A549 (cell line): ENCODE measurements at regions not wholly inside any gene's neighbourhood (a gene's known extent, or its start where the extent isn't known, plus 50 kb on each side); places are given as distances from the start of the nearest gene placed in this dataset.
"Not testable (repeated sequence)": the region's sequence is repeated elsewhere in the genome, so short reads cannot be mapped to it uniquely, and the experiment has no call there.

Experiments
- ATAC-seq, 2 experiments: fragments of 200-7000 bp in 1 of 2; fragments of >200 bp in 1 of 2; cut with Nextera tagmentation in 1 of 2; cut with Tn5 transposase in 1 of 2; 3 replicates each; pipeline versions ENCODE4 v1.8.0 to v1.9.1; 2018 to 2020; ENCODE audit warnings: mild to moderate bottlenecking in 1 of 2, moderate library complexity in 1 of 2
- CTCF ChIA-PET: fragments of 300-600 bp; sonication (Branson Sonifier 250); formaldehyde crosslinking; extraction: SDS; loops from one replicate; lab custom pipeline; 2021; ENCODE audit warnings: antibody characterized with exemption, inconsistent platforms; lab: Yijun Ruan, JAX
- POLR2A ChIA-PET: fragments of 350-600 bp; formaldehyde crosslinking; extraction: SDS; loops from one replicate; lab custom pipeline; 2021; ENCODE audit warnings: antibody characterized with exemption, inconsistent platforms; lab: Yijun Ruan, JAX
- DNase-seq, 2 experiments: peaks; one replicate each; pipeline versions ENCODE4 v3.0.0 to v3.0.0-alpha.2; 2011 to 2016; ENCODE audit warnings: low read depth in 1 of 2, low spot score in 1 of 2
- FAIRE-seq: peaks from 2 replicates; lab custom pipeline; 2011; peaks lifted over from hg19 to GRCh38; lab: Jason Lieb, UNC
- H3K27ac ChIP-seq, 2 experiments: fragments of >200 bp; sonication (Bioruptor Twin); formaldehyde crosslinking; 3 replicates each; pipeline ENCODE4 v1.5.1; 2016 to 2017
- H3K4me1 ChIP-seq: fragments of >200 bp; sonication (Bioruptor Twin); formaldehyde crosslinking; 3 replicates; pipeline ENCODE4 v1.6.1; 2016
- H3K4me2 ChIP-seq: fragments of >200 bp; sonication (Bioruptor Twin); formaldehyde crosslinking; 3 replicates; pipeline ENCODE4 v1.6.1; 2016
- H3K4me3 ChIP-seq: fragments of >200 bp; sonication (Bioruptor Twin); formaldehyde crosslinking; 3 replicates; pipeline ENCODE4 v1.5.1; 2016
- H3K9me3 ChIP-seq: fragments of >200 bp; sonication (Bioruptor Twin); formaldehyde crosslinking; 3 replicates; pipeline ENCODE4 v1.6.1; 2016
- ATOH8 ChIP-seq: fragments of 250-450 bp; sonication (Bioruptor Pico); IDR thresholded peaks from 2 replicates; pipeline ENCODE4 v1.5.0; 2020; ENCODE audit warnings: low read depth, mild to moderate bottlenecking, moderate library complexity
- BCL3 ChIP-seq: fragments of >200 bp; sonication (Bioruptor Twin); formaldehyde crosslinking; IDR thresholded peaks from 3 replicates; pipeline ENCODE4 v1.6.1; 2016
- CBX2 ChIP-seq: fragments of 200-600 bp; sonication (generic); IDR thresholded peaks from 2 replicates; pipeline ENCODE4 v1.6.1; 2016; ENCODE audit warnings: low read depth, mild to moderate bottlenecking, borderline replicate concordance
- CEBPB ChIP-seq, 2 experiments: fragments of >200 bp in 1 of 2; sonication (Bioruptor Twin) in 1 of 2; formaldehyde crosslinking in 1 of 2; IDR thresholded peaks; 2 replicates each; pipeline ENCODE4 v1.6.1; 2012 to 2016
- ELK1 ChIP-seq: fragments of 150-350 bp; IDR thresholded peaks from 2 replicates; pipeline ENCODE4 v1.6.1; 2014; ENCODE audit warnings: low read depth, mild to moderate bottlenecking, low read length
- ESRRA ChIP-seq: fragments of 150-350 bp; IDR thresholded peaks from 2 replicates; pipeline ENCODE4 v1.6.1; 2014; ENCODE audit warnings: mild to moderate bottlenecking, low read length, borderline replicate concordance
- FOSL2 ChIP-seq, 2 experiments: fragments of 450-650 bp in 1 of 2; fragments of >200 bp in 1 of 2; sonication (Bioruptor Twin) in 1 of 2; formaldehyde crosslinking; IDR thresholded peaks; 2 replicates each; pipeline versions ENCODE4 v1.5.0 to v1.6.1; 2016 to 2020; ENCODE audit warnings: mild to moderate bottlenecking in 1 of 2, moderate library complexity in 1 of 2
- HDAC2 ChIP-seq: fragments of 200-600 bp; sonication (generic); IDR thresholded peaks from 2 replicates; pipeline ENCODE4 v1.6.1; 2016
- HMGXB4 ChIP-seq: fragments of 250-450 bp; sonication (Bioruptor Pico); IDR thresholded peaks from 2 replicates; pipeline ENCODE4 v1.5.0; 2021; ENCODE audit warnings: mild to moderate bottlenecking, moderate library complexity, borderline replicate concordance
- HOXB5 ChIP-seq: fragments of 250-450 bp; sonication (Bioruptor Pico); IDR thresholded peaks from 2 replicates; pipeline ENCODE4 v1.5.0; 2020; ENCODE audit warnings: mild to moderate bottlenecking, moderate library complexity
- KDM1A ChIP-seq: fragments of 200-600 bp; sonication (generic); IDR thresholded peaks from 2 replicates; pipeline ENCODE4 v1.6.1; 2016; ENCODE audit warnings: low read depth, mild to moderate bottlenecking
- KDM5A ChIP-seq: fragments of 200-600 bp; sonication (generic); IDR thresholded peaks from 2 replicates; pipeline ENCODE4 v1.6.1; 2016; ENCODE audit warnings: antibody characterized with exemption, mild to moderate bottlenecking
- MAFK ChIP-seq: fragments of 450-650 bp; IDR thresholded peaks from 2 replicates; pipeline ENCODE4 v1.6.1; 2014; ENCODE audit not compliant: partially characterized antibody
- NFE2L2 ChIP-seq: fragments of 150-350 bp; conservative IDR thresholded peaks from 2 replicates; pipeline ENCODE4 v1.6.1; 2014; ENCODE audit warnings: low read length
- NPAS2 ChIP-seq: fragments of 250-450 bp; sonication (Bioruptor Pico); IDR thresholded peaks from 2 replicates; pipeline ENCODE4 v1.8.0; 2022; ENCODE audit warnings: mild to moderate bottlenecking, moderate library complexity, borderline replicate concordance
- PHF8 ChIP-seq: fragments of 200-600 bp; sonication (generic); IDR thresholded peaks from 2 replicates; pipeline ENCODE4 v1.6.1; 2016; ENCODE audit warnings: low read depth, mild to moderate bottlenecking, antibody characterized with exemption, moderate library complexity, borderline replicate concordance
- RCOR1 ChIP-seq: fragments of 150-350 bp; IDR thresholded peaks from 2 replicates; pipeline ENCODE4 v1.6.1; 2014; ENCODE audit warnings: antibody characterized with exemption, low read length, low read depth
- SREBF2 ChIP-seq: fragments of 450-650 bp; IDR thresholded peaks from 2 replicates; pipeline ENCODE4 v1.6.1; 2014; ENCODE audit warnings: mild to moderate bottlenecking, moderate library complexity
- ZFP36 ChIP-seq: fragments of 450-650 bp; IDR thresholded peaks from 2 replicates; pipeline ENCODE4 v1.6.1; 2014; ENCODE audit warnings: borderline replicate concordance; ENCODE audit not compliant: partially characterized antibody
- ZNF302 ChIP-seq: fragments of 250-450 bp; sonication (Bioruptor Pico); IDR thresholded peaks from 2 replicates; pipeline ENCODE4 v1.9.0; 2021; ENCODE audit warnings: inconsistent platforms, mild to moderate bottlenecking, moderate library complexity
- WGBS: methylation state at CpG from one replicate; pipeline ENCODE4 v1.1.6; 2017; ENCODE audit errors: missing lambda C conversion rate; 5-methylcytosine and 5-hydroxymethylcytosine counted together

GRCh38 chr18:3348176-3348575, 86.2 kb downstream of the MYL12B start:
- TF ChIP-seq MAFK = no peak
- no peak for TF ChIP-seq CBX2
- no peak for TF ChIP-seq BCL3
- TF ChIP-seq NPAS2 (CRISPR knock-in tag) = no peak
- TF ChIP-seq RCOR1 = no peak
- TF ChIP-seq HOXB5 = no peak
- no peak for TF ChIP-seq PHF8
- TF ChIP-seq KDM5A = no peak
- TF ChIP-seq HDAC2 = no peak
- TF ChIP-seq ZFP36 = no peak
- TF ChIP-seq ELK1 = no peak
- TF ChIP-seq ATOH8 (CRISPR knock-in tag) = no peak
- no peak for TF ChIP-seq HMGXB4 (CRISPR knock-in tag)
- no peak for TF ChIP-seq ESRRA
- TF ChIP-seq CEBPB (IDR thresholded peaks at IDR 0.05) = no peak
- no peak for TF ChIP-seq KDM1A
- no peak for TF ChIP-seq ZNF302 (CRISPR knock-in tag)
- TF ChIP-seq SREBF2 = no peak
- TF ChIP-seq NFE2L2 = no peak
- TF ChIP-seq FOSL2 (IDR thresholded peaks at IDR 0.05) = no peak
- TF ChIP-seq FOSL2 (CRISPR knock-in tag; IDR thresholded peaks at IDR 0.05) = no peak
- no peak for FAIRE-seq
- H3K4me2 ChIP-seq = no peak overlapping the region
- CTCF ChIA-PET = no interaction called here
- 83% methylated on average over 1 of the region's 1 CpG for WGBS
- no peak overlapping the region for H3K27ac ChIP-seq
- peaks cover 6% of the 10 kb centered on the region; the same call in 2 of the 3 replicates for H3K4me1 ChIP-seq
- no peak for ATAC-seq
- no peak for DNase-seq
- H3K9me3 ChIP-seq = no peaks in the 10 kb centered on the region
- no peak overlapping the region for H3K4me3 ChIP-seq
- POLR2A ChIA-PET = no interaction called here

GRCh38 chr18:3349046-3349841, 87.3 kb downstream of the MYL12B start:
- H3K4me2 ChIP-seq, H3K4me3 ChIP-seq, ATAC-seq, POLR2A ChIA-PET, H3K9me3 ChIP-seq, DNase-seq, H3K27ac ChIP-seq, H3K4me1 ChIP-seq, FAIRE-seq: not testable (repeated sequence)
- WGBS = 92% methylated on average over 25 of the region's 25 CpGs
- CTCF ChIA-PET = interaction anchor here (0.6 kb wide), 1 partner anchor 1299 kb away, joined by 3 read pairs; no protein-coding TSS in a partner anchor
